Putamen (tissue), 1 donor: ENCODE measurements at regions not wholly inside any gene's neighbourhood (a gene's known extent, or its start where the extent isn't known, plus 50 kb on each side); places are given as distances from the start of the nearest gene placed in this dataset.
"Not testable (repeated sequence)": the region's sequence is repeated elsewhere in the genome, so short reads cannot be mapped to it uniquely, and the experiment has no call there.

Experiments
- DNase-seq: peaks from one replicate; pipeline ENCODE4 v3.0.0-alpha.2; 2016; ENCODE audit warnings: low spot score

- DNase-seq: no peak
These were observed 149.1 kb upstream of the PRKCQ start for GRCh38 chr10:6729071-6729774.

- no peak for DNase-seq
These were observed 146.8 kb upstream of the PRKCQ start for GRCh38 chr10:6726924-6727323.

- no peak for DNase-seq
These were observed 142.5 kb upstream of the PRKCQ start for GRCh38 chr10:6722616-6723004.

- no peak for DNase-seq
These were observed 142.0 kb upstream of the PRKCQ start for GRCh38 chr10:6721964-6722615.

- DNase-seq: peak; percentile 68
These were observed 141.4 kb upstream of the PRKCQ start for GRCh38 chr10:6721480-6721879.

- DNase-seq: no peak
These were observed 139.5 kb upstream of the PRKCQ start for GRCh38 chr10:6719561-6719960.

GRCh38 chr10:6718550-6718949 lies 138.5 kb upstream of the PRKCQ start:
- DNase-seq: no peak

- no peak for DNase-seq
These were observed 136.4 kb upstream of the PRKCQ start for GRCh38 chr10:6716516-6716915.

GRCh38 chr10:6713716-6714115 lies 133.6 kb upstream of the PRKCQ start:
- DNase-seq: no peak

- DNase-seq: no peak
These were observed 133.0 kb upstream of the PRKCQ start for GRCh38 chr10:6713120-6713519.

GRCh38 chr10:6711881-6712280 lies 131.8 kb upstream of the PRKCQ start:
- DNase-seq: no peak

- peak; percentile 44 for DNase-seq
These were observed 131.3 kb upstream of the PRKCQ start for GRCh38 chr10:6711408-6711841.

GRCh38 chr10:6707352-6707751 lies 127.3 kb upstream of the PRKCQ start:
- DNase-seq: no peak

GRCh38 chr10:6706725-6707124 lies 126.6 kb upstream of the PRKCQ start:
- no peak for DNase-seq

- no peak for DNase-seq
These were observed 124.8 kb upstream of the PRKCQ start for GRCh38 chr10:6704896-6705295.

GRCh38 chr10:6702833-6703232 lies 122.8 kb upstream of the PRKCQ start:
- DNase-seq: not testable (repeated sequence)

GRCh38 chr10:6702030-6702429 lies 122.0 kb upstream of the PRKCQ start:
- no peak for DNase-seq

GRCh38 chr10:6701289-6701688 lies 121.2 kb upstream of the PRKCQ start:
- no peak for DNase-seq

GRCh38 chr10:6700066-6700465 lies 120.0 kb upstream of the PRKCQ start:
- no peak for DNase-seq

- no peak for DNase-seq
These were observed 119.3 kb upstream of the PRKCQ start for GRCh38 chr10:6699336-6699735.

GRCh38 chr10:6695519-6695918 lies 115.4 kb upstream of the PRKCQ start:
- DNase-seq: no peak

GRCh38 chr10:6694447-6695140 lies 114.5 kb upstream of the PRKCQ start:
- no peak for DNase-seq

GRCh38 chr10:6692856-6693255 lies 112.8 kb upstream of the PRKCQ start:
- DNase-seq: no peak
